HAP-1 (cell line): ENCODE measurements at regions not wholly inside any gene's neighbourhood (a gene's known extent, or its start where the extent isn't known, plus 50 kb on each side); places are given as distances from the start of the nearest gene placed in this dataset.

Experiments
- DNase-seq, 2 experiments: peaks; one replicate each; pipeline ENCODE4 v3.0.0-alpha.2; 2016 to 2020; ENCODE audit warnings: low spot score in 2 of 2
- H3K27me3 ChIP-seq: fragments of 250-450 bp; sonication (Bioruptor Pico); 2 replicates; pipeline ENCODE4 v1.5.1; 2020; ENCODE audit warnings: low read depth, mild to moderate bottlenecking, moderate library complexity
- H3K36me3 ChIP-seq: fragments of 250-450 bp; sonication (Bioruptor Pico); replicated peaks from 2 replicates; pipeline ENCODE4 v1.5.1; 2020; ENCODE audit warnings: mild to moderate bottlenecking
- H3K4me1 ChIP-seq: fragments of 250-450 bp; sonication (Bioruptor Pico); 2 replicates; pipeline ENCODE4 v1.5.1; 2020; ENCODE audit warnings: mild to moderate bottlenecking
- H3K4me3 ChIP-seq: fragments of 250-450 bp; sonication (Bioruptor Pico); 2 replicates; pipeline ENCODE4 v1.5.1; 2020; ENCODE audit warnings: mild to moderate bottlenecking, moderate library complexity
- H3K9me3 ChIP-seq: fragments of 250-450 bp; sonication (Bioruptor Pico); 2 replicates; pipeline ENCODE4 v1.5.1; 2020; ENCODE audit warnings: mild to moderate bottlenecking, moderate library complexity
- in situ Hi-C: fragments of 300-500 bp; cut with MboI; formaldehyde crosslinking; loops from 3 replicates; pipeline ENCODE4 v1.14.3; 2020; ENCODE audit warnings: low sequenced_read_pairs, inconsistent platforms, mixed read lengths

DNA sequence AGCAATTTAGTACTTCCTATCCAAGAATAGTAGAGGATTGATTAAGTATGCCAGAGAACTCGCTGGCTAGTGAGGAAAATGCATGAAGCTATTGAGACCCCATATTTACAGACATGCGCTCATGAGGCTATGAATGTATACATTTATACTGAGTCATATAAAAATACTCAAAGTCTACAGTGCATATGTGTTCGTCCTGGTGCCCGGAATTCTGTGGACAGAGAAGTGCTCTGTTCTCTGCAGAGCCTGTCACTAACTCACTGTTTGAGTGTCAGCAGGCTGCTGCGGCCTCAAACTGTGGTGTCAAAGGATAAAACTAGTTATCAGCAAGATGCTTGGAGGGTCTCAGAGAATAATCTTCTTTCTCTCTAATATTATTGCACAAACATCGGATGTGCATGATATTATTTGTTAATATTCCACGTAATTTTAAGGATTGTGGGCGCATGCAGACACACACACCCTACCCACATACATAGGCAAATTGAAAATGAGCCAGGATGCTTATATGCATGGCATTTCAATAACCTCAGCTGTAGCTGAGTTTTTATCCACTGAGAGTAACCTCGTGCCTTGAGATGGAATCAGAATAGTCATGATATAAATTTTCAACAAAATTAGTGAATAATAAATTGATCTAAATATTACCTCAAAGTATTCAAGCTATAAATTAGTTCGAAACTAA lies 50.0 kb upstream of the TSC22D2 start:
- Histone ChIP-seq H3K4me1 (no peaks in the 10 kb centered on the region), H3K9me3 (no peaks in the 10 kb centered on the region), H3K36me3 (no peaks in the 10 kb centered on the region), H3K4me3 (no peak overlapping the region), H3K27me3 (no peaks in the 10 kb centered on the region)
- in situ Hi-C loops, result no loop called here
- DNase-seq, result no peak

DNA sequence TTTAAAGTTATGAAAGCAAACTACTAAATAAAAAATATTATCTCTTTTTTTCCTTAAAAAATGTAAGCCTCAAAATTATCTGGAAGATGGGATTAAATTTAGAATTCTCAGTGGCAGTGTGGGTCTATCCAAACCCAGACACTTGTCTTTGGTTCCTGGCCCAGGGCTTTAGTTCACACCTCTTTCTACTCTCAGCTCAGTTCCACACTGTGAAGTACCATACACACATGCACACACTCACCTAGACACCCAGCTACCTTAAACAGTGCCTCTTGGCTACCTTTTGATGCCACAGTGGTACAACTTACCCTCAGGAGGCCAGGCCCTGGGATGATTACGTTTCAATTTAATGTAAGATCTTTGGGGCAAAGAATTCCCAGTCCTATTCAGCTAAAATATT lies 51.0 kb upstream of the TSC22D2 start:
- Histone ChIP-seq H3K4me1 (no peaks in the 10 kb centered on the region), H3K9me3 (no peaks in the 10 kb centered on the region), H3K27me3 (no peaks in the 10 kb centered on the region; the same call in 1 of the 2 replicates), H3K36me3 (no peaks in the 10 kb centered on the region), H3K4me3 (no peak overlapping the region)
- DNase-seq, result no peak
- in situ Hi-C loops, result no loop called here

DNA sequence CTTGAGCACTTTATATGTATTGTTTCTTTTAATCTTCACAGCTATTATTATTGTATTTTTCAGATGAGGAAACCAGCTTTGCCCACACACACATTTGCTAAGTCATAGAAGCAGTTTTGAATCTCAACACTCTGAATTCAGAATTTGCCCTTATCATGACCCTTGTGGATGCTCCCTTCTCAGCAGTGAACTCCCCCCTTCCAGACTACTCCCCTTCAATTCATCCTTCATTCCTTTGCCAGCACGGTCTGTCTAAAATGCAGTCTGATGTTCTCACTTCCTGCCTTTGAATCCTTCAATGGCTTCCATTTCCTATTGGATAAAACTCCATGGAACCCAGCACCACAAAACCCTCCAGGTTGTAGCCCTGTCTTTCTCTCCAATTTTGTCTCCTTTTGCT lies 52.5 kb upstream of the TSC22D2 start:
- no peaks in the 10 kb centered on the region for H3K9me3 ChIP-seq
- H3K36me3 ChIP-seq, result no peaks in the 10 kb centered on the region
- no peaks in the 10 kb centered on the region for H3K4me1 ChIP-seq
- H3K27me3 ChIP-seq, result no peaks in the 10 kb centered on the region; the same call in 1 of the 2 replicates
- no peak for DNase-seq
- in situ Hi-C loops, result no loop called here
- H3K4me3 ChIP-seq, result no peak overlapping the region

DNA sequence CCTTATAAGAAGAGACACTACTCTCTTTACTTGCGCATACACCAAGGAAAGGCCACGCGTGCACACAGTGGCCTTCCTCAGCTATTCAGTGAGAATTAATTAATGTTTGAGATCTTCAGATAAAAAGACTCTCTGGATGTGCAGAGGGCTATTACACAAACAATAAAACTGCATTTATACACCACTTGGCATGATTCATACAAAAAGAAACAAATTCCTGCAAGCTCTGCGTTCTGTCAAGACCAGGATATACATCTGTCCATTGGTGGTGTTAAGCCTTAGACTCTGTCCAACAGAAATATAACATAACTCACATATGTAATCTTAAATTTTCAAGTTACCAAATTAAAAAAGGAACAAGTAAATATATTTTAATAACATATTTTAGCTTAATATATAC lies 55.2 kb upstream of the TSC22D2 start:
- no peaks in the 10 kb centered on the region for H3K36me3 ChIP-seq
- DNase-seq, result no peak
- in situ Hi-C loops, result no loop called here
- no peaks in the 10 kb centered on the region; the same call in 1 of the 2 replicates for H3K27me3 ChIP-seq
- no peak overlapping the region for H3K4me3 ChIP-seq
- no peaks in the 10 kb centered on the region for H3K9me3 ChIP-seq
- H3K4me1 ChIP-seq, result no peaks in the 10 kb centered on the region

DNA sequence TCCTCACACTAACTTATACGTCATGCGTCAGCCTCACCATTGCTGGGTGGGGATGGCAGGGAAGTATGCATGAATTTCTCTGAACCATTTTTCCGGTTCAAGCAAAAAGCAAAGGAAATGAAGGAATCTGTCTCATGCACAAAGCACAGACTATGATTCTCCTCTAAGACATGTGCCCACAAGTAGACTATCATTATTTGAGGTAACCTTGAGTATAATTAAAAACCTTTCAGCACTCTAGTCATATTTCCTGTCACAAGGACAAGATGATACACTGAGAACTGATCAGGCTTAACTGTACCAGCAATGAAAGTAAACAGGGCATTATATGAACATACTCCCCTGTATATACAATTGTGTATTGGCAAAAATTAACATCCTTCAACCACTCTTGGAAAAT lies 56.7 kb upstream of the TSC22D2 start:
- H3K27me3 ChIP-seq, result no peaks in the 10 kb centered on the region; the same call in 1 of the 2 replicates
- no peaks in the 10 kb centered on the region for H3K9me3 ChIP-seq
- H3K4me1 ChIP-seq, result no peaks in the 10 kb centered on the region
- in situ Hi-C loops, result no loop called here
- no peak overlapping the region for H3K4me3 ChIP-seq
- no peak for DNase-seq
- H3K36me3 ChIP-seq, result no peaks in the 10 kb centered on the region

DNA sequence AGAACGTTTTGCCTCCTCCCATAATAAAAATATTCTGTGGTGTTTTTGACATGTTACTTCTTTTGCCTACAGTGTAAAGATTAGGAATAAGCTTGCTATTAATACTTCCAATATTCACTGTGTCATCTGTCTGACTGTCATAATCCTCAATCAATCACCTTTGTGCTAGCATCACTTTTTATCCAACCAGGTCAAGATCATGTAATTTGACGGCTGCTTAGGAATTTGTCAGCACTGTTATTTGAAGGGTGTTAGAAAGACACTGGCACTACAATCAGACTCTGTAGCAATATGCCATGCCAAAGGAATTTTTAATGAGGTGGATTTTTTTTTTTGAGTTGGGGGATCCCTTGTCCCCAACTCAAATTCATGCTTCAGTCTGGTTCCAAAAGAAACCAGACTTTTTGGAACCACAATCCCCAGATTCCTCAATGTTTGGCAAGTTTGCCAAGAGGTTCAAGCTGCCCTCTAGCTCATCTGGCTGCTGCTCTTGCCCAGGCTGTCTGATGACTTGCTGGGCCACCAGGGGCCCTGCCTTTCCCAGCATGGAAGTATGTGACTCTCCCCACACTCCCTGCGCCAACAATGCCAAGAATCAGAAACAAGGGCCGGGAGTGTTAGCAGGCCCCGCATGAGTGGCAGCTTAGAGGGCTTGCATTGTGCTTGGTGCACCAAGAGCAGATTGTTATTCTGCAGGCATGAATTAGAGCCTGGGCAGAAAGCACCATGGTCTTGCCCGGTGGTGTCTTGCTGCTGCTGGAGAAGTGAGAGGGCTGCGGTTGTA lies 58.6 kb upstream of the TSC22D2 start:
- no peaks in the 10 kb centered on the region for H3K9me3 ChIP-seq
- in situ Hi-C loops, result no loop called here

DNA sequence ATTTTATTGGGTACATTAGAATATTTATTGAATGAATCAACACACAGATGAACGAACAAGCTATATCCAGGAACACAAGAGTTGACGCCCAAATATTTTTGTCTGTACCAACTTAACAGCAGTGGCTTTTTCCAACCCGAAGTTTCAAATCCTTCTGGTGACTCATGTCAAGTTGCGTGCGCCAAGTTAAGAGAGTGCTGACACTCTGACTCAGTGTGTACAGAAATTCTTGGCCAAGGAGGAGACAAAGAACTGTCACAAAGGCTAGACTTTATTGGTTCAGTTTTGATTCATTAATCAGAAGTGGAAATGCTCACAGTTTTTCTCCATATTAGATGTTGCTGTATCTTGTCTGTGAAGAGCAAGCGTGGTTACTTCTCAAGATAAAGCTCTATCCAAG lies 59.6 kb upstream of the TSC22D2 start:
- H3K4me1 ChIP-seq, result no peaks in the 10 kb centered on the region
- in situ Hi-C loops, result no loop called here
- H3K36me3 ChIP-seq, result no peaks in the 10 kb centered on the region
- no peaks in the 10 kb centered on the region for H3K9me3 ChIP-seq
- no peaks in the 10 kb centered on the region; the same call in 1 of the 2 replicates for H3K27me3 ChIP-seq
- DNase-seq, result no peak
- H3K4me3 ChIP-seq, result no peak overlapping the region

More for the DNA sequence above, 58.6 kb upstream of the TSC22D2 start:
- no peak for DNase-seq
- Histone ChIP-seq H3K4me1 (no peaks in the 10 kb centered on the region), H3K36me3 (no peaks in the 10 kb centered on the region), H3K4me3 (no peak overlapping the region), H3K27me3 (no peaks in the 10 kb centered on the region; the same call in 1 of the 2 replicates)

DNA sequence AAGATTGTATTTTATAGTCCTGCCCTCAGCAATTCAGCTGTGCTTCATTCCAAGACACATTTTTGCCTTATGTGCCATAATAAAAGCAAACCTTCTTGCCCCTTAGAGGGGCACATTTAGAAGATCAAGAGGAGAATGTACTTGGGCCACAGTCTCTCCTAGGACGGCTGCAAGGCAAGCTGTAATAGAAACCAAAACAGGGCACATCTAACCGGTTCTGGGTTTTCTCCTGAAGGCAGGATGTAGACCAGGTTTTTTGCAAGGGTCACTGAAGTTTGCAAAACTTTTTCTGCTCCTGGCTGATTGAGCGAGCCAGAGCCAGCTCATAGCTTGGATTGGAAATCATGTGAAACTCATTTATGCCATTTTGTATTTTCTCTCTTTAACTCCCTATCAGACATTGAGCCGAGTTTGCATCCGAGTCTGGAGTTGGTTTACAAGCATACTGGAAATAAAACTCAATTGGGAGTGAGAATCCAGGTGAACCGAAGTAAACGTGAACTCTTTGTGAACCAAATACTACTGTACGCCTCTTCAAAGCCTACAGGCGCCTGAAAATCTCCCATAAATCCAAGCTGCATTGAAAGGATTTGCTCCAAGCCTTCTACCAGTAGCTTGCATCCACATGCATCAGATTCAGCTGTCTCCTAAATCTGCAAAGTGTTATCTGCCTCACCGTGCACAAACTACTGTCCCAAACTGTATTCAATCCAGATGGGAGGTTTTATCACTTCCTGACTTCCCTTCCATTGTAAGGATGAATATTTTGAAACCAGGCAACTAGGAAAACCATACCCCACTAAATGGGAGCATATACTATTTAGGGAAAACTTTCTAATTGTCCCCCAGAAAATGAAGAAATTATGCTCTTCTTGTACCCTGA lies 60.9 kb upstream of the TSC22D2 start:
- Histone ChIP-seq H3K36me3 (no peaks in the 10 kb centered on the region), H3K4me1 (no peaks in the 10 kb centered on the region), H3K4me3 (no peak overlapping the region), H3K27me3 (no peaks in the 10 kb centered on the region; the same call in 1 of the 2 replicates), H3K9me3 (no peaks in the 10 kb centered on the region)
- in situ Hi-C loops, result no loop called here
- no peak for DNase-seq

DNA sequence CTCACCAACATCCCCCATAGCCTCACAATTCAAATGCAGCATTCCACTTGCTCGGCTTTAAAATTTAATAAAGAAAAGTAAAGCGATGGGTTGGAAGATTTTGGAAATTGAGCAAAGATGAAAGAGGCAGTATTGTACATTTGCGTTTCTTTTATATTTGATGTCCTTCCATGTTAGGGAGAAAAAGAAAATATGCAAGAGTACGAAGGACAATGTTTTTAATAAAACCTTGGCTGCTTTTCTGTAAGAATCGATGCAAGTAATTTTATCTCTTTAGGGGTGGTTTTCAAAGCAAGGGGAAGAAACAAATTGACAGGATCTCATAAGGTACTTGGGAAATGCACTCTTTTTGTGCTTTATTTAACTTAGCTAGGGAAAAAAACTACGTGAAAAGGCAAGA lies 61.8 kb upstream of the TSC22D2 start:
- no peak overlapping the region for H3K4me3 ChIP-seq
- no peak for DNase-seq
- no peaks in the 10 kb centered on the region for H3K4me1 ChIP-seq
- in situ Hi-C loops, result no loop called here
- H3K27me3 ChIP-seq, result no peaks in the 10 kb centered on the region
- H3K36me3 ChIP-seq, result no peaks in the 10 kb centered on the region
- no peaks in the 10 kb centered on the region for H3K9me3 ChIP-seq

DNA sequence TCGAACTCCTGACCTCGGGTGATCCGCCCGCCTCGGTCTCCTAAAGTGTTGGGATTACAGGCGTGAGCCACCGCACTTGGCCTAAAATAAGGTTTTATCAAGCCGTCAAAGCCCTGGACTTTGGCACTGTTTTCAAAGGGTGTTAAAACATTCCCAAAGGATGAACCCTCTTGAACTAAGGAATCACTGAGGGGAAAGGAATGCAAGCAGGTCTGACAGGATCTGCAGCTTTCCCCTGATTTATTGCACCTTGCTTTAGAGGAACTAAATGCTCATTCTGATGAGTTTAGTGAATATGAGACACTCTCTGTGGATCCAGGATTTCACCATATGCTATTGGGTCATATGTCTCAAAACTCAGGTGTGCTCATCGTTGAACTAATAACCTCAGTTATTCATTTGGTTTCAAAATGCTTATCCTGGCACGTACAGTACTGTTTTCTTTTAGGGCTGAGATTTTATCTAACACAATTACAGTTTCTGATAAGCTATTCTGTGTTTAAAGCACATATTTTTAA lies 63.0 kb upstream of the TSC22D2 start:
- in situ Hi-C loops, result no loop called here
- Histone ChIP-seq H3K27me3 (no peaks in the 10 kb centered on the region), H3K36me3 (no peaks in the 10 kb centered on the region), H3K9me3 (no peaks in the 10 kb centered on the region), H3K4me3 (no peak overlapping the region), H3K4me1 (no peaks in the 10 kb centered on the region)
- no peak for DNase-seq

DNA sequence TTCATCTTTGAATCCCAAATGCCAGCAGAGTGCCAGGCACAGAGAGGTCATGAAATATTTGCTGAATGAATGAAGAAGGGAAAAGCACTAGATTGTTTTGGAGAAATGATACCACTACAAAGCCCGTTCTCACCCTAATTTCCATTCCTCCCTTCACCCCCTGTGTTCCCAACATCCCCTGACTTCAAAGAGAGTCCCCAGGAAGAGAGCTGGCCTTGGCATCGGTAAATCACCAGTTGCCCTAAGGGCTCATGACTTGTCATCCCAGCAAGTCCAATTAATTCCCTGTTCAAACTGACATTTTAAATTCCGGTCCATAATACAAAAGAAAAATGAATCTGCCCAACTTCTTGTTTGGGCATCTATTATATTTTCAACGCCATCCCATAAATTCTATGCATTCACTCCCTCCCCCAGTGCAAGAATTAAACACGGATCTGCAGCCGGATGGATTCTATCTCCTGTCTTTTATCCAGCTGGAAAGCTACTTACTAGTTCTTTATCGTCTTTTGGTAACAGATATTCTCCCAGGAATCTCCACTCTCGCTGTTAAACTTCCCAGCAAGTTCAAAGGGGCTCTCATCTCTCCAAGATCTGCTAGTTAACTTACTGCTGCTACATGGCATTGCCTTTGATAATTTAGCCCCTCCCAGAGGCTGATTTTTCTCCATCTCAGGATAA lies 63.9 kb upstream of the TSC22D2 start:
- Histone ChIP-seq H3K4me3 (no peak overlapping the region), H3K36me3 (no peaks in the 10 kb centered on the region), H3K9me3 (no peaks in the 10 kb centered on the region), H3K4me1 (no peaks in the 10 kb centered on the region), H3K27me3 (no peaks in the 10 kb centered on the region)
- DNase-seq, result no peak
- in situ Hi-C loops, result no loop called here

DNA sequence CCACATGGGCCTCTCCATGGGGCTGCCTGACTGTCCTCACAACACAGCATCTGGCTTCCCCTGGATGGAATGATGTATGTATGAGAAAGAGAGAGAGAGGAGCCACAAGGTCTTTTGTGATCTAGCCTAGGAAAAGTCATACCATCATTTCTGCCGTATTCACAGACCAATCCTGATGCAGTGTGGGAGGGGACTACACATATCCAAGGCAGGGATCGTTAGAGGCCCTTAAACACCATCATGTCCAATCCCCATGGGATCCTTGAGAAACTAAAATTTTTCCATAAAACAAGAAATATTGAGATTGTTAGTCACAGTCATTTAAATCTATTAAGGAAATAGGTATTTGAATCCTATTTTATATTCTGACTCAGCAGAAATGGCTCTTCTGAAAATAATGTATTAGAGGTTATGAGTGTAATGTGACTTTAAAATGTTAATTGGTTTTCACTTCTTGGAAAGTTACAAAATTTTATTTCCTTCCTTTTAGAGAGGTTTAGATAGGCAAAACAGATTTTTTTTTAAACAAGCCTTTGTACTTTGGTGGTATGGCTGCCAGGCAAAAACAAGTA lies 65.1 kb upstream of the TSC22D2 start:
- Histone ChIP-seq H3K9me3 (no peaks in the 10 kb centered on the region), H3K4me1 (no peaks in the 10 kb centered on the region), H3K36me3 (no peaks in the 10 kb centered on the region), H3K4me3 (no peak overlapping the region), H3K27me3 (no peaks in the 10 kb centered on the region)
- in situ Hi-C loops, result no loop called here
- no peak for DNase-seq

DNA sequence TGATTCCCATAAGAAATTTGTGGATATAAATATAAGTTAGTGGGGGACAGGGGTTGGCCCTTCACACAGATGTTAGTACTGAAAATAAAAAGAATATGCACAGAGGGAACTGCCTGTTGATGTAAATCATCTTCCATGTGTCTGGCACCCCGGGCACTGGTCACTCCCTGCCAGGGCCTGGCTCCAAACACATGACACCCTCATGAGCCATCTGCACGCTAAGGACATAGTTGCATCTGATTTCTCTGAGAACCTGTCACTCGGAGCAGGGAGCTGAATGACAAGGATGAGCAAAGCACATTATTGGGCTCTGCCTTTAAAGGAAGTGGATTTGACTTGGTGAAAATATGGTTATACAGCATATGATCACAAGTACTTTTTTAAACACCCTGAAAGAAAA lies 66.2 kb upstream of the TSC22D2 start:
- in situ Hi-C loops, result no loop called here

More for the DNA sequence above, 66.2 kb upstream of the TSC22D2 start:
- DNase-seq, result no peak
- H3K9me3 ChIP-seq, result no peaks in the 10 kb centered on the region
- no peaks in the 10 kb centered on the region for H3K27me3 ChIP-seq
- no peak overlapping the region for H3K4me3 ChIP-seq
- no peaks in the 10 kb centered on the region for H3K4me1 ChIP-seq
- no peaks in the 10 kb centered on the region for H3K36me3 ChIP-seq
